AG04450 (cell line): ENCODE measurements at regions not wholly inside any gene's neighbourhood (a gene's known extent, or its start where the extent isn't known, plus 50 kb on each side); places are given as distances from the start of the nearest gene placed in this dataset.

Experiments
- CTCF ChIA-PET: fragments of 300-600, 350-600 bp; formaldehyde crosslinking; extraction: SDS; loops from one replicate; lab custom pipeline; 2022; ENCODE audit warnings: antibody characterized with exemption, inconsistent platforms; lab: Charles Lee
- POLR2A ChIA-PET: fragments of 350-600 bp; formaldehyde crosslinking; extraction: SDS; loops from one replicate; lab custom pipeline; 2021; ENCODE audit warnings: antibody characterized with exemption, inconsistent platforms; lab: Yijun Ruan, JAX
- DNase-seq: peaks from one replicate; pipeline ENCODE4 v3.0.0-alpha.2; 2011; ENCODE audit warnings: low read depth, low spot score
- H3K27ac ChIP-seq: one replicate; pipeline ENCODE4 v1.5.1; 2012; ENCODE audit warnings: low read depth, low read length, control low read depth
- H3K27me3 ChIP-seq: one replicate; pipeline ENCODE4 v1.6.0; 2012; ENCODE audit warnings: low read length; ENCODE audit not compliant: control insufficient read depth, insufficient read depth
- H3K4me3 ChIP-seq: 2 replicates; pipeline ENCODE4 v1.5.1; 2011; ENCODE audit warnings: mild to moderate bottlenecking, low read depth, low read length, control low read depth
- H3K9me3 ChIP-seq: 2 replicates; pipeline ENCODE4 v1.5.1; 2012; ENCODE audit warnings: low read length; ENCODE audit not compliant: control insufficient read depth, insufficient read depth
- TF ChIP-seq, protein P1 (sequence below): IDR thresholded peaks from 2 replicates; pipeline ENCODE4 v1.5.1; 2011; ENCODE audit warnings: low read depth, low read length, control low read depth, inconsistent platforms

GRCh38 chr4:125572601-125573000, 257.8 kb downstream of the FAT4 start:
- H3K27me3 ChIP-seq: no peaks in the 10 kb centered on the region
- H3K9me3 ChIP-seq: no peaks in the 10 kb centered on the region
- no peak for DNase-seq
- H3K27ac ChIP-seq: no peak overlapping the region
- TF ChIP-seq, protein P1, sequence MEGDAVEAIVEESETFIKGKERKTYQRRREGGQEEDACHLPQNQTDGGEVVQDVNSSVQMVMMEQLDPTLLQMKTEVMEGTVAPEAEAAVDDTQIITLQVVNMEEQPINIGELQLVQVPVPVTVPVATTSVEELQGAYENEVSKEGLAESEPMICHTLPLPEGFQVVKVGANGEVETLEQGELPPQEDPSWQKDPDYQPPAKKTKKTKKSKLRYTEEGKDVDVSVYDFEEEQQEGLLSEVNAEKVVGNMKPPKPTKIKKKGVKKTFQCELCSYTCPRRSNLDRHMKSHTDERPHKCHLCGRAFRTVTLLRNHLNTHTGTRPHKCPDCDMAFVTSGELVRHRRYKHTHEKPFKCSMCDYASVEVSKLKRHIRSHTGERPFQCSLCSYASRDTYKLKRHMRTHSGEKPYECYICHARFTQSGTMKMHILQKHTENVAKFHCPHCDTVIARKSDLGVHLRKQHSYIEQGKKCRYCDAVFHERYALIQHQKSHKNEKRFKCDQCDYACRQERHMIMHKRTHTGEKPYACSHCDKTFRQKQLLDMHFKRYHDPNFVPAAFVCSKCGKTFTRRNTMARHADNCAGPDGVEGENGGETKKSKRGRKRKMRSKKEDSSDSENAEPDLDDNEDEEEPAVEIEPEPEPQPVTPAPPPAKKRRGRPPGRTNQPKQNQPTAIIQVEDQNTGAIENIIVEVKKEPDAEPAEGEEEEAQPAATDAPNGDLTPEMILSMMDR: no peak
- ChIA-PET POLR2A (no interaction called here), CTCF (no interaction called here)
- no peak overlapping the region for H3K4me3 ChIP-seq

DNA sequence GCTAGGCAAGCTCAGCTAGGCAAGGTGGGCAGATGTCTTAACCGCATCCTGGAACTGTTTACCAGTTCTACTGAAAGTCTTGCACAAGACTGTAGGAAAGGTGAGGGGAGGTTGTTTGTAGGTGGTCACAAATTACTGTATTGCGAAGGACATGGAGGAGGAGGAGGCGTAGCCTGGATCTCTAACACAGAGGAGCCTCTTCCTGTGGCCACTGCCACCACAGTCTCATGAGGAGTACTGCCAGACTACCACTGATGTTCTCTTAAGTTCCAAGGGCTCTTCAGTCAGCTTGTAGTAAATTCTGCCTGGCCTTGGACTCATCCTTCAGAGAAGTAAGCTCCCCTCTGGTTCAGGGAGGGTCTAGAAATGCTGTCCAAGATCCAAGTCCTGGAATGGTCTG, 258.6 kb downstream of the FAT4 start:
- TF ChIP-seq, protein P1: no peak
- POLR2A ChIA-PET: no interaction called here
- DNase-seq: no peak
- CTCF ChIA-PET: no interaction called here
- Histone ChIP-seq H3K9me3 (no peaks in the 10 kb centered on the region), H3K27me3 (no peaks in the 10 kb centered on the region), H3K27ac (no peak overlapping the region), H3K4me3 (no peak overlapping the region)

- POLR2A ChIA-PET: no interaction called here
These were observed 259.0 kb downstream of the FAT4 start for GRCh38 chr4:125573786-125574185.

DNA sequence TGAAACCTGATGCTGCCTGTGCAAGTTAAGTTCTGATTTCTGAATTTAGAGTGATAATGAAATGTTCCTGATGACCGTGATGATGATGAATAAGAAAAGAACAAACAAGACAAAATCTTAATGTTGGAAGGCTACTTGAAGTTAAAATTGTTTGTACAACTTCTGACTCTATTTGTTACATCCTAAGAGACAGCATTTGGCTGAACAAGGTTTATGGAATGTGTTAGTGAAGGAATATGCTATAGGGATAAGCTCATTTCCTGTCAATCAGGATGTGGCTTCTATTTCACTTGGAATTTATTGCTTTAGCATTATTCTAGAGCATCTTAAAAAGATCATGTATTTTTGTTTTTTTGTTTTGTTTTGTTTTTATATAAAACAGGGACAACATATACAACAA, 267.5 kb downstream of the FAT4 start:
- no peak for DNase-seq

More at GRCh38 chr4:125573786-125574185, 259.0 kb downstream of the FAT4 start:
- CTCF ChIA-PET: no interaction called here
- no peak for DNase-seq
- no peak overlapping the region for H3K27ac ChIP-seq
- H3K4me3 ChIP-seq: no peak overlapping the region
- H3K27me3 ChIP-seq: no peaks in the 10 kb centered on the region
- TF ChIP-seq, protein P1: no peak
- no peaks in the 10 kb centered on the region for H3K9me3 ChIP-seq

GRCh38 chr4:125590158-125590557, 275.4 kb downstream of the FAT4 start:
- DNase-seq: no peak
- H3K4me3 ChIP-seq: no peak overlapping the region
- TF ChIP-seq, protein P1: no peak
- no peak overlapping the region for H3K27ac ChIP-seq
- no peaks in the 10 kb centered on the region for H3K27me3 ChIP-seq
- ChIA-PET POLR2A (no interaction called here), CTCF (no interaction called here)
- H3K9me3 ChIP-seq: no peaks in the 10 kb centered on the region

More for the DNA sequence above, 267.5 kb downstream of the FAT4 start:
- Histone ChIP-seq H3K4me3 (no peak overlapping the region), H3K27me3 (no peaks in the 10 kb centered on the region), H3K9me3 (no peaks in the 10 kb centered on the region), H3K27ac (no peak overlapping the region)
- ChIA-PET CTCF (no interaction called here), POLR2A (no interaction called here)
- TF ChIP-seq, protein P1: no peak
